HCT116 (cell line): ENCODE measurements at regions not wholly inside any gene's neighbourhood (a gene's known extent, or its start where the extent isn't known, plus 50 kb on each side); places are given as distances from the start of the nearest gene placed in this dataset.
"Not testable (repeated sequence)": the region's sequence is repeated elsewhere in the genome, so short reads cannot be mapped to it uniquely, and the experiment has no call there.

Experiments used
- ATAC-seq: fragments of 200-7000 bp; cut with Tn5 transposase; 2 replicates; pipeline ENCODE4 v1.9.1; 2020; ENCODE audit warnings: mild to moderate bottlenecking, moderate library complexity
- BruUV-seq: library from RNA; stranded (reverse); fragments of 400-500 nt; replicated peaks from 2 replicates; lab custom pipeline; 2021; lab: Mats Ljungman, UMichigan
- CTCF ChIA-PET: fragments of 300-600 bp; sonication (Branson Sonifier 250); formaldehyde crosslinking; loops from one replicate; lab custom pipeline; 2021; ENCODE audit warnings: antibody characterized with exemption; lab: Charles Lee
- POLR2A ChIA-PET: fragments of 300-600, 350-600 bp; sonication (Branson Sonifier 250); formaldehyde crosslinking; loops from one replicate; lab custom pipeline; 2021; ENCODE audit warnings: antibody characterized with exemption; lab: Charles Lee
- RAD21 ChIA-PET, 2 experiments: fragments of 300-600 bp; sonication (Branson Sonifier 250); formaldehyde crosslinking; loops; one replicate each; lab custom pipeline; 2023; ENCODE audit warnings: low total read pairs in 2 of 2; ENCODE audit not compliant: uncharacterized antibody in 2 of 2, unreplicated experiment in 2 of 2, low non-redundant PET in 1 of 2; lab: Charles Lee
- DNase-seq: peaks from one replicate; pipeline ENCODE4 v3.0.0-alpha.2; 2010; ENCODE audit warnings: low read depth, low spot score
- H2AFZ ChIP-seq: fragments of 200-600 bp; shearing (Covaris generic), sonication (generic); 2 replicates; pipeline ENCODE4 v1.6.1; 2017; ENCODE audit warnings: low read depth, mixed run types, mixed read lengths, antibody characterized with exemption, low read length; ENCODE audit not compliant: poor library complexity, severe bottlenecking
- H3K27ac ChIP-seq: 2 replicates; pipeline ENCODE4 v1.5.1; 2012; ENCODE audit warnings: low read depth, low read length
- H3K27me3 ChIP-seq: fragments of 200-600 bp; sonication (generic); 2 replicates; pipeline ENCODE4 v1.6.1; 2016; ENCODE audit warnings: mixed run types, low read length, mixed read lengths; ENCODE audit not compliant: insufficient read depth
- H3K36me3 ChIP-seq, 2 experiments: fragments of 200-500 bp in 1 of 2; fragments of 200-600 bp in 1 of 2; sonication (Bioruptor generic) in 1 of 2; sonication (generic) in 1 of 2; 2 replicates each; pipeline versions ENCODE4 v1.5.1 to v1.6.1; 2014 to 2016; ENCODE audit warnings: low read length in 2 of 2, inconsistent platforms in 1 of 2, mixed read lengths in 1 of 2, mixed run types in 1 of 2; ENCODE audit not compliant: insufficient read depth in 2 of 2, control insufficient read depth in 1 of 2
- H3K4me1 ChIP-seq, 2 experiments: fragments of 200-600 bp in 1 of 2; sonication (generic) in 1 of 2; 2 replicates each; pipeline versions ENCODE4 v1.5.1 to v1.6.1; 2012 to 2017; ENCODE audit warnings: low read length in 2 of 2, inconsistent platforms in 1 of 2, mild to moderate bottlenecking in 1 of 2, mixed read lengths in 1 of 2, mixed run types in 1 of 2, moderate library complexity in 1 of 2; ENCODE audit not compliant: insufficient read depth in 2 of 2, control insufficient read depth in 1 of 2
- H3K4me2 ChIP-seq: fragments of 200-600 bp; sonication (generic); 2 replicates; pipeline ENCODE4 v1.6.1; 2017; ENCODE audit warnings: mixed run types, low read length, mixed read lengths
- H3K4me3 ChIP-seq, 2 experiments: fragments of 200-600 bp in 1 of 2; sonication (generic) in 1 of 2; replicated peaks in 1 of 2; 2 replicates each; pipeline ENCODE4 v1.5.1; 2011 to 2016; ENCODE audit warnings: low read length in 2 of 2, control low read depth in 1 of 2, low read depth in 1 of 2, mild to moderate bottlenecking in 1 of 2, mixed read lengths in 1 of 2, mixed run types in 1 of 2
- H3K79me2 ChIP-seq: fragments of 200-600 bp; sonication (generic); 2 replicates; pipeline ENCODE4 v1.6.1; 2017; ENCODE audit warnings: mild to moderate bottlenecking, mixed run types, low read length, moderate library complexity, mixed read lengths; ENCODE audit not compliant: insufficient read depth
- H3K9ac ChIP-seq: fragments of 200-600 bp; sonication (generic); 2 replicates; pipeline ENCODE4 v1.6.1; 2016; ENCODE audit warnings: low read length, mixed read lengths
- H3K9me2 ChIP-seq: fragments of 200-600 bp; sonication (generic), shearing (Covaris generic); 2 replicates; pipeline ENCODE4 v1.6.1; 2017; ENCODE audit warnings: mixed run types, mild to moderate bottlenecking, moderate library complexity; ENCODE audit not compliant: insufficient read depth
- H3K9me3 ChIP-seq, 2 experiments: fragments of 200-500 bp in 1 of 2; fragments of 200-600 bp in 1 of 2; sonication (Bioruptor generic) in 1 of 2; sonication (generic) in 1 of 2; 2 replicates each; pipeline ENCODE4 v1.6.1; 2014 to 2017; ENCODE audit warnings: low read length in 2 of 2, mixed read lengths in 2 of 2, inconsistent platforms in 1 of 2, low read depth in 1 of 2, mild to moderate bottlenecking in 1 of 2, mixed run types in 1 of 2, moderate library complexity in 1 of 2; ENCODE audit not compliant: control insufficient read depth in 1 of 2, insufficient read depth in 1 of 2
- H4K20me1 ChIP-seq: fragments of 200-600 bp; sonication (generic), shearing (Covaris generic); 2 replicates; pipeline ENCODE4 v1.6.1; 2017; ENCODE audit warnings: mixed run types, mild to moderate bottlenecking, moderate library complexity; ENCODE audit not compliant: insufficient read depth
- CBX3 ChIP-seq: IDR thresholded peaks from 2 replicates; pipeline ENCODE4 v1.6.1; 2012; ENCODE audit warnings: low read depth
- EGR1 ChIP-seq: IDR thresholded peaks from 2 replicates; pipeline ENCODE4 v1.6.1; 2012; ENCODE audit warnings: low read depth
- ELF1 ChIP-seq: IDR thresholded peaks from 2 replicates; pipeline ENCODE4 v1.6.1; 2012; ENCODE audit warnings: low read depth, borderline replicate concordance
- EZH2 ChIP-seq: fragments of 200-600 bp; sonication (generic); IDR thresholded peaks from 2 replicates; pipeline ENCODE4 v1.6.1; 2017; ENCODE audit warnings: antibody characterized with exemption, mixed run types
- EZH2phosphoT487 ChIP-seq: fragments of 200-600 bp; IDR thresholded peaks from 2 replicates; pipeline ENCODE4 v1.6.1; 2018; ENCODE audit warnings: antibody characterized with exemption, borderline replicate concordance
- MAX ChIP-seq: IDR thresholded peaks from 2 replicates; pipeline ENCODE4 v1.6.1; 2012
- POLR2A ChIP-seq: IDR thresholded peaks from 2 replicates; pipeline ENCODE4 v1.7.0; 2011; ENCODE audit warnings: borderline replicate concordance; ENCODE audit not compliant: insufficient read depth, insufficient read length; ENCODE audit errors: extremely low read depth
- POLR2AphosphoS5 ChIP-seq: IDR thresholded peaks from 2 replicates; pipeline ENCODE4 v1.6.1; 2011; ENCODE audit warnings: mild to moderate bottlenecking, low read depth, low read length, moderate library complexity
- RAD21 ChIP-seq: IDR thresholded peaks from 2 replicates; pipeline ENCODE4 v1.6.1; 2012; ENCODE audit warnings: low read depth, mild to moderate bottlenecking
- REST ChIP-seq: IDR thresholded peaks from 2 replicates; pipeline ENCODE4 v1.6.1; 2012; ENCODE audit warnings: low read depth
- SP1 ChIP-seq: IDR thresholded peaks from 2 replicates; pipeline ENCODE4 v1.6.1; 2012; ENCODE audit warnings: low read depth
- SRF ChIP-seq: IDR thresholded peaks from 2 replicates; pipeline ENCODE4 v1.6.1; 2012; ENCODE audit warnings: low read depth
- ZFX ChIP-seq: fragments of 450-650 bp; IDR thresholded peaks from 2 replicates; pipeline ENCODE4 v1.6.1; 2017
- intact Hi-C: fragments of 100-400 bp; cut with micrococcal nuclease; formaldehyde crosslinking; loops from 2 replicates; pipeline ENCODE4 v1.10.0; 2022

GRCh38 chr6:25202504-25202903, 76.7 kb upstream of the CARMIL1 start (continued):
- TF ChIP-seq REST (no peak), SRF (no peak), RAD21 (no peak), CBX3 (no peak), ZFX (no peak), SP1 (no peak), EGR1 (no peak), POLR2A (no peak), ELF1 (no peak), EZH2 (no peak), POLR2AphosphoS5 (no peak), MAX (no peak)
- TF ChIP-seq, all 23 proteins: peak for 0

- TF ChIP-seq EGR1 (no peak), EZH2phosphoT487 (no peak), RAD21 (no peak)
- Histone ChIP-seq H3K9me3 (peaks cover 0 to 4% of the 10 kb centered on the region in 2 experiments; a peak in 2 of 4 replicates), H3K79me2 (no peaks in the 10 kb centered on the region), H3K36me3 (no peaks in the 10 kb centered on the region), H4K20me1 (no peaks in the 10 kb centered on the region), H3K9ac (no peak overlapping the region), H3K27ac (no peak overlapping the region), H2AFZ (no peak overlapping the region), H3K27me3 (no peaks in the 10 kb centered on the region), H3K4me3 (no peak overlapping the region), H3K4me2 (no peak overlapping the region), H3K9me2 (no peaks in the 10 kb centered on the region), H3K4me1 (no peaks in the 10 kb centered on the region)
- BruUV-seq = no TSS peak
- ATAC-seq (no peak), DNase-seq (no peak)
- CTCF ChIA-PET = no interaction called here
- RAD21 ChIA-PET = no interaction called here
- intact Hi-C loops = no loop called here
- POLR2A ChIA-PET = no interaction called here
Observed at GRCh38 chr6:25205629-25206028, 73.5 kb upstream of the CARMIL1 start.

- CTCF ChIA-PET, DNase-seq, H3K27me3 ChIP-seq, H2AFZ ChIP-seq, intact Hi-C loops, H3K9ac ChIP-seq, H3K4me2 ChIP-seq, H3K79me2 ChIP-seq, H4K20me1 ChIP-seq, H3K4me1 ChIP-seq, H3K9me2 ChIP-seq, H3K27ac ChIP-seq, H3K9me3 ChIP-seq, RAD21 ChIA-PET, H3K36me3 ChIP-seq, ATAC-seq, BruUV-seq, H3K4me3 ChIP-seq: not testable (repeated sequence)
- POLR2A ChIA-PET = interaction anchor here (0.6 kb wide), 1 partner anchor 36 kb away, joined by 3 read pairs; no protein-coding TSS in a partner anchor
Observed at GRCh38 chr6:25207453-25208155, 71.6 kb upstream of the CARMIL1 start.
